ENCODE measurements at regions not wholly inside any gene's neighbourhood (a gene's known extent, or its start where the extent isn't known, plus 50 kb on each side); places are given as distances from the start of the nearest gene placed in this dataset.

DNA sequence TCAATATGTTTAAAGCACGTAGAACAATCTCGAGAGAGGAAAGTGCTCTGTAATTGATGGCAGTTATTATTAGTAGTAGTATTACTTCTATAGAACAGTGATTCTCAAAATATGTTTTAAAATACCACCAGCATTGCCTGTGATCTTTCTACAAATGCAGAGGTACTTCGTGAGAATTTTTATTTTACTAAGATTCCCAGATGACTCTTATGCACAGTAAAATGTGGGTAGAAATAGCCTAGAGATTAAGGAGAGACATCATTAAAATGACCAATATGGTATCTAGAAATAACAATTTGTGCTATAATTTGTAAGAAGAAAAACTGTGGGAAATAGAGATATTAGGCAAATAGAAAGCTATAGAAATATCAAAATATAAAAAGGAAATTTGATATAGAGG lies 157.9 kb downstream of the SUCNR1 start:
- TF ChIP-seq, protein P1, sequence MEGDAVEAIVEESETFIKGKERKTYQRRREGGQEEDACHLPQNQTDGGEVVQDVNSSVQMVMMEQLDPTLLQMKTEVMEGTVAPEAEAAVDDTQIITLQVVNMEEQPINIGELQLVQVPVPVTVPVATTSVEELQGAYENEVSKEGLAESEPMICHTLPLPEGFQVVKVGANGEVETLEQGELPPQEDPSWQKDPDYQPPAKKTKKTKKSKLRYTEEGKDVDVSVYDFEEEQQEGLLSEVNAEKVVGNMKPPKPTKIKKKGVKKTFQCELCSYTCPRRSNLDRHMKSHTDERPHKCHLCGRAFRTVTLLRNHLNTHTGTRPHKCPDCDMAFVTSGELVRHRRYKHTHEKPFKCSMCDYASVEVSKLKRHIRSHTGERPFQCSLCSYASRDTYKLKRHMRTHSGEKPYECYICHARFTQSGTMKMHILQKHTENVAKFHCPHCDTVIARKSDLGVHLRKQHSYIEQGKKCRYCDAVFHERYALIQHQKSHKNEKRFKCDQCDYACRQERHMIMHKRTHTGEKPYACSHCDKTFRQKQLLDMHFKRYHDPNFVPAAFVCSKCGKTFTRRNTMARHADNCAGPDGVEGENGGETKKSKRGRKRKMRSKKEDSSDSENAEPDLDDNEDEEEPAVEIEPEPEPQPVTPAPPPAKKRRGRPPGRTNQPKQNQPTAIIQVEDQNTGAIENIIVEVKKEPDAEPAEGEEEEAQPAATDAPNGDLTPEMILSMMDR (IDR thresholded peaks at IDR 0.05; ENCODE audit: low read length): no peak
- no peak for TF ChIP-seq EZH2 (optimal IDR thresholded peaks at IDR 0.05; ENCODE audit: low read depth, low read length)

Measured in MM.1S (cell line).